HCT116 (cell line): ENCODE measurements at regions not wholly inside any gene's neighbourhood (a gene's known extent, or its start where the extent isn't known, plus 50 kb on each side); places are given as distances from the start of the nearest gene placed in this dataset.

Experiments
- ATAC-seq: fragments of 200-7000 bp; cut with Tn5 transposase; 2 replicates; pipeline ENCODE4 v1.9.1; 2020; ENCODE audit warnings: mild to moderate bottlenecking, moderate library complexity
- BruUV-seq: library from RNA; stranded (reverse); fragments of 400-500 nt; replicated peaks from 2 replicates; lab custom pipeline; 2021; lab: Mats Ljungman, UMichigan
- CTCF ChIA-PET: fragments of 300-600 bp; sonication (Branson Sonifier 250); formaldehyde crosslinking; loops from one replicate; lab custom pipeline; 2021; ENCODE audit warnings: antibody characterized with exemption; lab: Charles Lee
- POLR2A ChIA-PET: fragments of 300-600, 350-600 bp; sonication (Branson Sonifier 250); formaldehyde crosslinking; loops from one replicate; lab custom pipeline; 2021; ENCODE audit warnings: antibody characterized with exemption; lab: Charles Lee
- RAD21 ChIA-PET, 2 experiments: fragments of 300-600 bp; sonication (Branson Sonifier 250); formaldehyde crosslinking; loops; one replicate each; lab custom pipeline; 2023; ENCODE audit warnings: low total read pairs in 2 of 2; ENCODE audit not compliant: uncharacterized antibody in 2 of 2, unreplicated experiment in 2 of 2, low non-redundant PET in 1 of 2; lab: Charles Lee
- DNase-seq: peaks from one replicate; pipeline ENCODE4 v3.0.0-alpha.2; 2010; ENCODE audit warnings: low read depth, low spot score
- H2AFZ ChIP-seq: fragments of 200-600 bp; shearing (Covaris generic), sonication (generic); 2 replicates; pipeline ENCODE4 v1.6.1; 2017; ENCODE audit warnings: low read depth, mixed run types, mixed read lengths, antibody characterized with exemption, low read length; ENCODE audit not compliant: poor library complexity, severe bottlenecking
- H3K27ac ChIP-seq: 2 replicates; pipeline ENCODE4 v1.5.1; 2012; ENCODE audit warnings: low read depth, low read length
- H3K27me3 ChIP-seq: fragments of 200-600 bp; sonication (generic); 2 replicates; pipeline ENCODE4 v1.6.1; 2016; ENCODE audit warnings: mixed run types, low read length, mixed read lengths; ENCODE audit not compliant: insufficient read depth
- H3K36me3 ChIP-seq, 2 experiments: fragments of 200-500 bp in 1 of 2; fragments of 200-600 bp in 1 of 2; sonication (Bioruptor generic) in 1 of 2; sonication (generic) in 1 of 2; 2 replicates each; pipeline versions ENCODE4 v1.5.1 to v1.6.1; 2014 to 2016; ENCODE audit warnings: low read length in 2 of 2, inconsistent platforms in 1 of 2, mixed read lengths in 1 of 2, mixed run types in 1 of 2; ENCODE audit not compliant: insufficient read depth in 2 of 2, control insufficient read depth in 1 of 2
- H3K4me1 ChIP-seq, 2 experiments: fragments of 200-600 bp in 1 of 2; sonication (generic) in 1 of 2; 2 replicates each; pipeline versions ENCODE4 v1.5.1 to v1.6.1; 2012 to 2017; ENCODE audit warnings: low read length in 2 of 2, inconsistent platforms in 1 of 2, mild to moderate bottlenecking in 1 of 2, mixed read lengths in 1 of 2, mixed run types in 1 of 2, moderate library complexity in 1 of 2; ENCODE audit not compliant: insufficient read depth in 2 of 2, control insufficient read depth in 1 of 2
- H3K4me2 ChIP-seq: fragments of 200-600 bp; sonication (generic); 2 replicates; pipeline ENCODE4 v1.6.1; 2017; ENCODE audit warnings: mixed run types, low read length, mixed read lengths
- H3K4me3 ChIP-seq, 2 experiments: fragments of 200-600 bp in 1 of 2; sonication (generic) in 1 of 2; replicated peaks in 1 of 2; 2 replicates each; pipeline ENCODE4 v1.5.1; 2011 to 2016; ENCODE audit warnings: low read length in 2 of 2, control low read depth in 1 of 2, low read depth in 1 of 2, mild to moderate bottlenecking in 1 of 2, mixed read lengths in 1 of 2, mixed run types in 1 of 2
- H3K79me2 ChIP-seq: fragments of 200-600 bp; sonication (generic); 2 replicates; pipeline ENCODE4 v1.6.1; 2017; ENCODE audit warnings: mild to moderate bottlenecking, mixed run types, low read length, moderate library complexity, mixed read lengths; ENCODE audit not compliant: insufficient read depth
- H3K9ac ChIP-seq: fragments of 200-600 bp; sonication (generic); 2 replicates; pipeline ENCODE4 v1.6.1; 2016; ENCODE audit warnings: low read length, mixed read lengths
- H3K9me2 ChIP-seq: fragments of 200-600 bp; sonication (generic), shearing (Covaris generic); 2 replicates; pipeline ENCODE4 v1.6.1; 2017; ENCODE audit warnings: mixed run types, mild to moderate bottlenecking, moderate library complexity; ENCODE audit not compliant: insufficient read depth
- H3K9me3 ChIP-seq, 2 experiments: fragments of 200-500 bp in 1 of 2; fragments of 200-600 bp in 1 of 2; sonication (Bioruptor generic) in 1 of 2; sonication (generic) in 1 of 2; 2 replicates each; pipeline ENCODE4 v1.6.1; 2014 to 2017; ENCODE audit warnings: low read length in 2 of 2, mixed read lengths in 2 of 2, inconsistent platforms in 1 of 2, low read depth in 1 of 2, mild to moderate bottlenecking in 1 of 2, mixed run types in 1 of 2, moderate library complexity in 1 of 2; ENCODE audit not compliant: control insufficient read depth in 1 of 2, insufficient read depth in 1 of 2
- H4K20me1 ChIP-seq: fragments of 200-600 bp; sonication (generic), shearing (Covaris generic); 2 replicates; pipeline ENCODE4 v1.6.1; 2017; ENCODE audit warnings: mixed run types, mild to moderate bottlenecking, moderate library complexity; ENCODE audit not compliant: insufficient read depth
- CBX3 ChIP-seq: IDR thresholded peaks from 2 replicates; pipeline ENCODE4 v1.6.1; 2012; ENCODE audit warnings: low read depth
- EGR1 ChIP-seq: IDR thresholded peaks from 2 replicates; pipeline ENCODE4 v1.6.1; 2012; ENCODE audit warnings: low read depth
- ELF1 ChIP-seq: IDR thresholded peaks from 2 replicates; pipeline ENCODE4 v1.6.1; 2012; ENCODE audit warnings: low read depth, borderline replicate concordance
- POLR2A ChIP-seq: IDR thresholded peaks from 2 replicates; pipeline ENCODE4 v1.7.0; 2011; ENCODE audit warnings: borderline replicate concordance; ENCODE audit not compliant: insufficient read depth, insufficient read length; ENCODE audit errors: extremely low read depth
- RAD21 ChIP-seq: IDR thresholded peaks from 2 replicates; pipeline ENCODE4 v1.6.1; 2012; ENCODE audit warnings: low read depth, mild to moderate bottlenecking
- SIN3A ChIP-seq: IDR thresholded peaks from 2 replicates; pipeline ENCODE4 v1.6.1; 2012; ENCODE audit warnings: low read depth
- YY1 ChIP-seq: IDR thresholded peaks from 2 replicates; pipeline ENCODE4 v1.6.1; 2011; ENCODE audit warnings: low read length, low read depth, moderate library complexity, mild to moderate bottlenecking; ENCODE audit not compliant: insufficient replicate concordance; ENCODE audit errors: extremely low read depth
- ZNF274 ChIP-seq: fragments of 200-500 bp; sonication (Bioruptor generic); IDR thresholded peaks from 2 replicates; pipeline ENCODE4 v1.6.1; 2014; ENCODE audit warnings: mild to moderate bottlenecking, low read depth, low read length, inconsistent platforms
- intact Hi-C: fragments of 100-400 bp; cut with micrococcal nuclease; formaldehyde crosslinking; loops from 2 replicates; pipeline ENCODE4 v1.10.0; 2022
- TF ChIP-seq, protein P1 (sequence below): IDR thresholded peaks from 2 replicates; pipeline ENCODE4 v1.6.1; 2012
- TF ChIP-seq, protein P2 (sequence below): IDR thresholded peaks from 2 replicates; pipeline ENCODE4 v1.6.1; 2012
- TF ChIP-seq, protein P3 (sequence below): IDR thresholded peaks from 2 replicates; pipeline ENCODE4 v1.6.1; 2012; ENCODE audit warnings: low read depth

DNA sequence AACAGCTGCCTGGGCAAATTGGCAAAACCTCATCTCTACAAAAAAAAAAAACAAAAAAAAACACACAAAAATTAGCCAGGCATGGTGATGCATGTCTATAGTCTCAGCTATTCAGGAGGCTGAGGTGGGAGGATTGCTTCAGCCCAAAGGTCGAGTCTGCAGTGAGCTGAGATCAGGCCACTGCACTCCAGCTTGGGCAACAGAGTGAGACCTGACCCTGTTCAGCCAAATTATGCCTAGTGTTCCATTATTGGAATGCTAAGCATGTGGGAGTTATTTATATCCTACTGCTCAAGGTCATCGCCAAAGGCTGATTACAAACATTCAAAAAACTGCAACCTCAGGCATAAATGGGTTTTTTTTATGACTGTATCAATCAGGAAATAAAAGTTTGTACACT, 1251.0 kb upstream of the PCDH9 start:
- Histone ChIP-seq H3K27me3 (no peaks in the 10 kb centered on the region), H3K9ac (no peak overlapping the region), H2AFZ (no peak overlapping the region), H3K9me3 (no peaks in the 10 kb centered on the region; a peak in 1 of 4 replicates), H3K4me1 (no peaks in the 10 kb centered on the region), H3K4me3 (no peak overlapping the region), H3K27ac (no peak overlapping the region), H3K4me2 (no peak overlapping the region), H3K9me2 (no peaks in the 10 kb centered on the region), H4K20me1 (no peaks in the 10 kb centered on the region), H3K36me3 (no peaks in the 10 kb centered on the region), H3K79me2 (no peaks in the 10 kb centered on the region)
- CTCF ChIA-PET = no interaction called here
- BruUV-seq = no TSS peak
- RAD21 ChIA-PET = no interaction called here
- TF ChIP-seq, protein P1, sequence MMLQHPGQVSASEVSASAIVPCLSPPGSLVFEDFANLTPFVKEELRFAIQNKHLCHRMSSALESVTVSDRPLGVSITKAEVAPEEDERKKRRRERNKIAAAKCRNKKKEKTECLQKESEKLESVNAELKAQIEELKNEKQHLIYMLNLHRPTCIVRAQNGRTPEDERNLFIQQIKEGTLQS = no peak
- TF ChIP-seq CBX3 (no peak), EGR1 (no peak)
- POLR2A ChIA-PET = no interaction called here
- ATAC-seq (no peak), DNase-seq (no peak)
- intact Hi-C loops = no loop called here

DNA sequence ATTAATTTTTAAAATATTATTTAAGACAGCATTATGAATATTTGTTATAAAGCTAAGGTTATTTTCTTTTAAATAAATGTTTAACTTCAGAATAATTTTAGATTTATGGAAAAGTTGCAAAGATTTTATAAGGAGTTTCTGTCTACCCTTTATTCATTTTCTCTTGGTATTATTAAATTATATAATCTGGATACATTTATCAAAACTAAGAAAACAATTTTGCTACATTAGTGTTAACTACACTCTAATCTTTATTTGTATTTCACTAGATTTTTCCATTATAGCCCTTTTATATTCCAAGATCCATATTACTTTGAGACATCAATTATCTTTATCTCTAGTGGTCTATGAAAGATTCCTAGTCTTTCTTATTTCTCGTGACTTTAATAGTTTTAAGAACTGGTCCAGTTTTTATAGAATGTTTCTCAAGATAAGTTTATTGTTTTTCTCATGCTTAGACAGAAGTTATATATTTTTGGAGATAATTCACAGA, 1243.7 kb upstream of the PCDH9 start:
- BruUV-seq = no TSS peak
- no peaks in the 10 kb centered on the region for H4K20me1 ChIP-seq
- H3K4me3 ChIP-seq = no peak overlapping the region
- ATAC-seq (no peak), DNase-seq (no peak)
- H3K9ac ChIP-seq = no peak overlapping the region
- H3K4me1 ChIP-seq = no peaks in the 10 kb centered on the region
- no peaks in the 10 kb centered on the region for H3K27me3 ChIP-seq
- H3K9me3 ChIP-seq = no peaks in the 10 kb centered on the region
- CTCF ChIA-PET = no interaction called here
- H3K9me2 ChIP-seq = no peaks in the 10 kb centered on the region
- intact Hi-C loops = no loop called here
- H3K36me3 ChIP-seq = no peaks in the 10 kb centered on the region
- no peak for TF ChIP-seq POLR2A
- no peak for TF ChIP-seq RAD21
- TF ChIP-seq, protein P2, sequence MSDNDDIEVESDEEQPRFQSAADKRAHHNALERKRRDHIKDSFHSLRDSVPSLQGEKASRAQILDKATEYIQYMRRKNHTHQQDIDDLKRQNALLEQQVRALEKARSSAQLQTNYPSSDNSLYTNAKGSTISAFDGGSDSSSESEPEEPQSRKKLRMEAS = no peak
- no peak for TF ChIP-seq ZNF274
- no peak for TF ChIP-seq YY1
- TF ChIP-seq, protein P1 = no peak
- TF ChIP-seq, protein P3, sequence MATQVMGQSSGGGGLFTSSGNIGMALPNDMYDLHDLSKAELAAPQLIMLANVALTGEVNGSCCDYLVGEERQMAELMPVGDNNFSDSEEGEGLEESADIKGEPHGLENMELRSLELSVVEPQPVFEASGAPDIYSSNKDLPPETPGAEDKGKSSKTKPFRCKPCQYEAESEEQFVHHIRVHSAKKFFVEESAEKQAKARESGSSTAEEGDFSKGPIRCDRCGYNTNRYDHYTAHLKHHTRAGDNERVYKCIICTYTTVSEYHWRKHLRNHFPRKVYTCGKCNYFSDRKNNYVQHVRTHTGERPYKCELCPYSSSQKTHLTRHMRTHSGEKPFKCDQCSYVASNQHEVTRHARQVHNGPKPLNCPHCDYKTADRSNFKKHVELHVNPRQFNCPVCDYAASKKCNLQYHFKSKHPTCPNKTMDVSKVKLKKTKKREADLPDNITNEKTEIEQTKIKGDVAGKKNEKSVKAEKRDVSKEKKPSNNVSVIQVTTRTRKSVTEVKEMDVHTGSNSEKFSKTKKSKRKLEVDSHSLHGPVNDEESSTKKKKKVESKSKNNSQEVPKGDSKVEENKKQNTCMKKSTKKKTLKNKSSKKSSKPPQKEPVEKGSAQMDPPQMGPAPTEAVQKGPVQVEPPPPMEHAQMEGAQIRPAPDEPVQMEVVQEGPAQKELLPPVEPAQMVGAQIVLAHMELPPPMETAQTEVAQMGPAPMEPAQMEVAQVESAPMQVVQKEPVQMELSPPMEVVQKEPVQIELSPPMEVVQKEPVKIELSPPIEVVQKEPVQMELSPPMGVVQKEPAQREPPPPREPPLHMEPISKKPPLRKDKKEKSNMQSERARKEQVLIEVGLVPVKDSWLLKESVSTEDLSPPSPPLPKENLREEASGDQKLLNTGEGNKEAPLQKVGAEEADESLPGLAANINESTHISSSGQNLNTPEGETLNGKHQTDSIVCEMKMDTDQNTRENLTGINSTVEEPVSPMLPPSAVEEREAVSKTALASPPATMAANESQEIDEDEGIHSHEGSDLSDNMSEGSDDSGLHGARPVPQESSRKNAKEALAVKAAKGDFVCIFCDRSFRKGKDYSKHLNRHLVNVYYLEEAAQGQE = no peak
- TF ChIP-seq SIN3A = no peak
- no peak for TF ChIP-seq ELF1
- no peak overlapping the region for H2AFZ ChIP-seq
- no peak overlapping the region for H3K4me2 ChIP-seq
- POLR2A ChIA-PET = no interaction called here
- RAD21 ChIA-PET = no interaction called here
- H3K27ac ChIP-seq = no peak overlapping the region
- H3K79me2 ChIP-seq = no peaks in the 10 kb centered on the region
